Effector memory CD4-positive, alpha-beta T cell (primary cell): ENCODE measurements at regions not wholly inside any gene's neighbourhood (a gene's known extent, or its start where the extent isn't known, plus 50 kb on each side); places are given as distances from the start of the nearest gene placed in this dataset.

Experiments used
- DNase-seq, 3 donors: peaks; one replicate each; pipeline ENCODE4 v3.0.0-alpha.2; 2020
- H3K27ac ChIP-seq: 2 replicates; pipeline ENCODE4 v1.7.0; 2013; ENCODE audit warnings: mild to moderate bottlenecking, low read length, moderate library complexity; ENCODE audit not compliant: insufficient read depth, poor library complexity, severe bottlenecking
- H3K27me3 ChIP-seq: replicated peaks from 2 replicates; pipeline ENCODE4 v1.7.0; 2013; ENCODE audit warnings: mild to moderate bottlenecking, low read length; ENCODE audit not compliant: insufficient read depth, control insufficient read depth, poor library complexity, severe bottlenecking
- H3K36me3 ChIP-seq: 2 replicates; pipeline ENCODE4 v1.7.0; 2013; ENCODE audit warnings: mild to moderate bottlenecking, low read length, moderate library complexity; ENCODE audit not compliant: control insufficient read depth, insufficient read depth
- H3K4me1 ChIP-seq: 2 replicates; pipeline ENCODE4 v1.7.0; 2013; ENCODE audit warnings: low read length, mild to moderate bottlenecking; ENCODE audit not compliant: control insufficient read depth, insufficient read depth, poor library complexity, severe bottlenecking
- H3K4me3 ChIP-seq: 2 replicates; pipeline ENCODE4 v1.7.0; 2013; ENCODE audit warnings: low read length, low read depth, mild to moderate bottlenecking; ENCODE audit not compliant: insufficient read depth, poor library complexity, severe bottlenecking
- H3K9me3 ChIP-seq: 2 replicates; pipeline ENCODE4 v1.7.0; 2013; ENCODE audit warnings: mild to moderate bottlenecking, low read length, moderate library complexity; ENCODE audit not compliant: control insufficient read depth

DNA sequence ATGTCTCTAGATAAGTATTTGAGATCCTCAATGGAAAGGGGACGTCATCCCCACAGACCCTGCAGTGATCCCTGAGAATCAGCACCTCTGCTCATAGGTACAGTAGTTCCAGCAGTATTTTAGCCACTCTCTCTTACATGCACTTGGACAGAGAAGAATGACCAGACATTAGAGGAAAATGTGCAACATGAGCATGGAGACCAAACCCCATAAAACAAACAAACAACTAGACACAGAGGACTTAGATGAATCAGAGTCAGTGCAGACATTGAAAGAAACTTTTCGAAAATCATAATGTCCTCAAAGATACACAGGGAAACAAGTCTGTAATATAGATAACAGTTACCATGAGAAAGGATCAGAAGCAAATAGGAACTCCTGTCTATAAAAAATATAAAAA lies 108.2 kb downstream of the LYPLAL1 start:
- no peaks in the 10 kb centered on the region for H3K9me3 ChIP-seq
- no peak overlapping the region for H3K4me3 ChIP-seq
- no peak overlapping the region for H3K27ac ChIP-seq
- no peaks in the 10 kb centered on the region for H3K4me1 ChIP-seq
- no peaks in the 10 kb centered on the region for H3K27me3 ChIP-seq
- H3K36me3 ChIP-seq: no peaks in the 10 kb centered on the region
- no peak for DNase-seq

GRCh38 chr1:219279017-219279770 lies 105.5 kb downstream of the LYPLAL1 start:
- H3K4me3 ChIP-seq: no peak overlapping the region
- no peak for DNase-seq
- no peaks in the 10 kb centered on the region for H3K9me3 ChIP-seq
- H3K36me3 ChIP-seq: no peaks in the 10 kb centered on the region
- no peaks in the 10 kb centered on the region for H3K4me1 ChIP-seq
- H3K27ac ChIP-seq: no peak overlapping the region
- no peaks in the 10 kb centered on the region for H3K27me3 ChIP-seq

- Histone ChIP-seq H3K4me3 (no peak overlapping the region), H3K4me1 (no peaks in the 10 kb centered on the region), H3K9me3 (no peaks in the 10 kb centered on the region), H3K36me3 (no peaks in the 10 kb centered on the region), H3K27ac (no peak overlapping the region), H3K27me3 (no peaks in the 10 kb centered on the region)
- DNase-seq: no peak
These were observed 104.6 kb downstream of the LYPLAL1 start for GRCh38 chr1:219278288-219278687.

- no peaks in the 10 kb centered on the region for H3K27me3 ChIP-seq
- no peak for DNase-seq
- H3K4me3 ChIP-seq: no peak overlapping the region
- no peak overlapping the region for H3K27ac ChIP-seq
- no peaks in the 10 kb centered on the region for H3K36me3 ChIP-seq
- no peaks in the 10 kb centered on the region for H3K9me3 ChIP-seq
- no peaks in the 10 kb centered on the region for H3K4me1 ChIP-seq
These were observed 103.8 kb downstream of the LYPLAL1 start for GRCh38 chr1:219277304-219278105.

DNA sequence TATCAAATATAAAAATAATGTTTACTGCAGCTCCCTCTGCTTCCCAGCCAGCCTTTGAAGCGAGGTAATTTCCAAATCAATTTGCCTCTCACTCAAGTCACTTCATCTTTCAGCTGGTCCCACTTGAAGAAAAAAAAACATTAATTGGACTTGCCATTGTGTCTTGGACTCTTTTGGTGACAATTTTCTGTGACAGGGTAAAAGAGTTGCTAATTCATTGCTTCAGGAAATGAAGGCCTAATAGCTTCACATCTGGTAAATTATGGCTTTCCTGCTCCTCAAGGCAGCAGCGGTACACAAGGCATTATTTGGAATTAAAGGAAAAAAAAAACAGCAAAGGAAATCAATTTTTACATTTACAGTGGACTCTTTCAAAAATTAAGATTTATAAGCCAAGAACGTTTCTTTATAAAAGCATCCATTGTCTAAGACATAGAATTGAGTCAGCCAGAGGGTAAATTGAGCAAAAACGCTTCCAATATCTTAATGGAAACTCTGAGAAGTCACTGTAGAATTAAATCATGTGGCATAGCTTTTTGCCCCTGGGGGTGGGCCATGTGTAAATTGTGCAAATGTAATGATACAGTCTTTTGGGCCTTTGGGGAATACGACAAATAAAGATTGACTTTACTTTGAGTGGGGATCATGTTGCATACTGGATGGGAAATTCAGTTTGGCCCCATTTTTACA lies 102.5 kb downstream of the LYPLAL1 start:
- Histone ChIP-seq H3K27me3 (no peaks in the 10 kb centered on the region), H3K4me3 (no peak overlapping the region), H3K9me3 (no peaks in the 10 kb centered on the region), H3K27ac (no peak overlapping the region), H3K4me1 (no peaks in the 10 kb centered on the region), H3K36me3 (no peaks in the 10 kb centered on the region)
- no peak for DNase-seq

DNA sequence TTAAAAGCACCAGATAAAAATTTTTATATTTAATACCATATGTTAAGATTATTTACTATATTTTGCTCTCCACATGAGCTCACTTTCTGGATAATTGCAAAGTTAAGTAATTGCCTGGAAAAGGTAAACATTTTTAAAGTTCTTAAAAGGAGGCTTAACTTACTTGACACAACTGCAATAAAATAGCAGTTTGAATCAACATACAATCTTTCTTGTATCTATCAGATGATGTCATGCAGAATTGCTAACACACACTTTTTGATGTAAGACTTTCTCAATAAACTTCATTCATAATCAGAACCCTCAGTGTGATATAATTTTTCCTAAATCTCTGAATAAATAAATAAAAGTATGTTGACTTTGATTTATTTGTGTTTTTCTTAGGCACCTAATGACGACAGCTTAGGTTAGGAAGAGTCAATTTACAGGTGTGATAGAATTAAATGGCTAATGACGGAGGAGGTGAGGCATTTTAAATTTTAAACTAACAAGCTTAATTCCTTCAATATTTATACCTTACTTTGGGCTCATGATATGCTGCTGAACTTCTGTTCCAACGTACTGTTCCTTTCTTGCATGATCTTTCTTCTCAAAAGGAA lies 99.5 kb downstream of the LYPLAL1 start:
- Histone ChIP-seq H3K27me3 (no peaks in the 10 kb centered on the region), H3K4me1 (no peaks in the 10 kb centered on the region), H3K27ac (no peak overlapping the region), H3K4me3 (no peak overlapping the region), H3K9me3 (no peaks in the 10 kb centered on the region), H3K36me3 (no peaks in the 10 kb centered on the region)
- DNase-seq: no peak

GRCh38 chr1:219271818-219272535 lies 98.3 kb downstream of the LYPLAL1 start:
- H3K4me3 ChIP-seq: no peak overlapping the region
- no peak for DNase-seq
- no peaks in the 10 kb centered on the region for H3K36me3 ChIP-seq
- no peak overlapping the region for H3K27ac ChIP-seq
- no peaks in the 10 kb centered on the region for H3K27me3 ChIP-seq
- H3K4me1 ChIP-seq: no peaks in the 10 kb centered on the region
- H3K9me3 ChIP-seq: no peaks in the 10 kb centered on the region

- Histone ChIP-seq H3K27ac (no peak overlapping the region), H3K27me3 (no peaks in the 10 kb centered on the region), H3K36me3 (no peaks in the 10 kb centered on the region), H3K4me1 (no peaks in the 10 kb centered on the region), H3K9me3 (no peaks in the 10 kb centered on the region), H3K4me3 (no peak overlapping the region)
- DNase-seq: no peak
These were observed 95.5 kb downstream of the LYPLAL1 start for GRCh38 chr1:219269171-219269570.

DNA sequence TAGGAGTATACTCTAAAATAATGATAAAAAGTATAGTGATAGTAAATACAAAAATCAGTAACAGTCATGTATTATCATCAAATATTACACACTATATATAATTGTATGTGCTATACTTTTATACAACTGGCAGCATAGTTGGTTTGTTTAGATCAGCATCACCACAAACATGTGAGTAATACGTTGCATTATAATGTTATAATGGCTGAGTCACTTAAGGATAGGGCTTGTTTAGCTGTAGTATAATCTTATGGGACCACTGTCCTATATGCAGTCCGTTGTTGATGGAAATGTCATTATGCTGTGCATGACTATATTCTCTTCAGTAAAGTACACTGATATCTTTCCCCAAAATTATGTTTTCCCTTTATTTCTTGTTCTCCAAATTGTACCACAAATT lies 92.8 kb downstream of the LYPLAL1 start:
- Histone ChIP-seq H3K27me3 (no peaks in the 10 kb centered on the region), H3K27ac (no peak overlapping the region), H3K4me3 (no peak overlapping the region), H3K4me1 (no peaks in the 10 kb centered on the region), H3K36me3 (no peaks in the 10 kb centered on the region), H3K9me3 (no peaks in the 10 kb centered on the region)
- no peak for DNase-seq
